ENCODE measurements at regions not wholly inside any gene's neighbourhood (a gene's known extent, or its start where the extent isn't known, plus 50 kb on each side); places are given as distances from the start of the nearest gene placed in this dataset.
"Not testable (repeated sequence)": the region's sequence is repeated elsewhere in the genome, so short reads cannot be mapped to it uniquely, and the experiment has no call there.

DNA sequence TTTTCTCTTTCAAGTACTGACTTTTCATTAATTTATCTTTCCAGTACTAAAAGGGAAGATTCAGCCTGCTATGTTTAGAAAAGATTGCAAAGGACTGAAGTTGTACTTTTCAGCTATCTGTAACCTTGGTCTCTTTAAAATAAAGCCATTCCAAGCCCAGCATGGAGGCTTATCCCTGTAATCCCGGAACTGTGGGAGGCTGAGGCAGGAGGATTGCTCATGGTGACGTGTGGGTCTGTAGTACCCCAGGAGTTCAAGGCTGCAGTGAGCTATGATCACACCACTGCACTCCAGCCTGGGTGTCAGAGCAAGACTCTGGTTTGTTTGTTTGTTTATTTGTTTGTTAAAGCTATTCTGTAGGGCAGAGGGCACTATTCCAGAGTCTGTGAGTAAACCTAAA lies 50.6 kb upstream of the TMEM170B start:
- no peak for DNase-seq

DNA sequence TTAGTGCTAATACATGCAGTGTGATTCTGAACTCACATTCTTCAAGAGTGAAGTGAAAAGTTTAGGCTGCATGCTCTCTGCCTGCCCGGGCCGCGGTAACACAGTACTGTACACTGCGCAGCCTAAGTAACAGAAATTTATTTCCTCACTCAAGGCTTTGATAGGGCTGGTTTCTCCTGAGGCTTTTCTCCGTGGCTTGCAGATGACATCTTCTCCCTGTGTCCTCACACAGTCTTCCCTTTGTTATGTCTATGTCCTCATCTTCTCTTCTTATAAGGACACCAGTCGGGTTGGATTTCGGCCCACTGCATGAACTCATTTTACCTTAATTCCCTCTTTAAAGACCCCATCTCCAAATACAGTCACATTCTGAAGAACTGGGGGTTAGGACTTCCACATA lies 51.1 kb upstream of the TMEM170B start:
- DNase-seq, result no peak

DNA sequence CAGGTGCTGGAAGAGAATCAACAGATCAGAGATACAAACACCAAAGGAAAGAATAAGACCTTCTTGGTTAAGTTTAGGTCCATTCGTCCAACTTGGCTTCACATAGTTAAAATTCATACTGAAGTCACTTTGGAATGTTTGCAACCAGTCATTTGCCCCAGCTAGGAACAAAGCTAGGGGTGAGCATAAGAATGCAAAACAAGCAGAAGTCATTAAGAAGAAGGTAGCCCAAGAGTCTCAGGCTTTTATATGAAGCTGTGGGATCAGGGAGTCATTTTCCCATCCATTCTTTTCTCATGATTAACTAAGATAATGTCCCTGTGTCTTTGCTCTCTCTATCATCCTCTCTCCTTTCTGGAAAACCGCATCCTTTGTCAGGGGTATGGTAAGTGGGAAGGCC lies 51.5 kb upstream of the TMEM170B start:
- no peak for DNase-seq

DNA sequence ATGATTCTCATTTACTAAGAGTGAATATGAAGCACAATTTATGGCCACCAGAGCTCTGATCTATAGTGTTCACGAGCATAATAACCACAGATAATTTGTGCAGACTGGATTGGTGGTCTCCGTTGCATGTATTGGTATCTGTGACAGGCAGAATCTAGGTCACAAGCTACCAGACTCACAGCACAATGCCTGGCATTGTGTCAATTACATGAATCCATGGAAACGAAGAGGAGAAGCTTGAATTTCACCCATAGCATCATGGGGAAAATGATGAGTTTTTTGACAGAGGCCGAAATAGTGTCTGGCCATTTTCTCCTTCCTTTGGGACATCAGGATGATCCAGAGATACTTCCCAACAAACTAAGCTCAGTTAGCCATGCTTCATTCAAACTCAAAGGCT lies 52.3 kb upstream of the TMEM170B start:
- DNase-seq, result no peak

DNA sequence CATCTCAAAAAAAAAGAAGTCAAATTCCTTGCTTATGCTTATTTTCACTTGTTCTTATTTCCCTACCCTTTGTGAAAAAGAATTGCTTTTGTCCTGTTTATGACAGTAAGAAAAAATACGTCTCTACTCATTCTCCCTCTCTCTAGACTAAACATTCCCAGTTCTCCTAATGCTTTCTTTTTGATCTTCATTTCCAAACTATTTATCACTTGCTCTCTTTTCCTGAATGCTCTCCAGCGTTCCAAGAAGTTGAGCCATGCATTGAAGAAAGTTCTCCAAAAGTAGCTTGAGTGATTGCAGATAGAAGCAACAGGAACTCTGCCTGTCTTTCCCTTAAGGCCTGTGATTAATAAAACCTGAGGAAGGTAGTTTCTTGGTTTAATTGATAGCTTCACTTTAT lies 53.1 kb upstream of the TMEM170B start:
- DNase-seq, result no peak

DNA sequence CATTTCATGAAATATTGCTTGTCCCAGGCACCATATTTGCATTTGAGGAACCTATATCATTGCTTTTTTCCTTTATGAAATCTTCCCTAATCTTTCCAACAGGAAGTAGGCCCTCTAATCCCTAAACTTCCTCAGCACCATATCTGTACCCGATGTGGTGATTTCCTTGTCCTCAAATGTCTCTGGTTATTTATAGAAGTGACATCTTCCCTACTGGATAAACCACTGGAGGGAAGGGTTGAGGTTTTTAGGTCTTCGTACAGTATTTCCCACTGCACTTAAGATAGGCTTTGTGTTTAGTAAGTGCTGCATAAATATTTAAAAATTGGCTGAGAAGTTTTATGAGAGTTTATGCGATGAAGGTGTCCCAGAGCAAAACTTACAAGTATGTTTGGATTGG lies 54.9 kb upstream of the TMEM170B start:
- DNase-seq, result no peak

DNA sequence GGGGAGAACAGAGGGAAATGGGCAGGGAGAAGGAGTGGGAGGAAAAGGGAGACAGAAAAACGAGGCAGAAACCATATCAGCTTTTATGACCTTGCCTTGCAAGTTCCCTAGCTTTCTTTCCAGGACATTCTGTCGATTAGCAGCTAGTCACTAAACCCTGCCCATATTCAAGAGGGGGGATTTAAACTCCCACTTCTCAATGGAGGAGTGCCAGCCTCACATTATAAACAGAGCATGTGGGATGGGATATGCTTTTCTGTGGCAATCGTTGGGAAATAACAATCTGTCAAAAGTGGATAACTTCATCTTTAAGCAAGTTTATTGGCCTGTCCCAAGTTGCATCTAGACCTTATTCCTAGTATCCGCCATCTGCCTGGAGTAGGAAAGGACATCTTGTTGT lies 57.0 kb upstream of the TMEM170B start:
- DNase-seq, result no peak

DNA sequence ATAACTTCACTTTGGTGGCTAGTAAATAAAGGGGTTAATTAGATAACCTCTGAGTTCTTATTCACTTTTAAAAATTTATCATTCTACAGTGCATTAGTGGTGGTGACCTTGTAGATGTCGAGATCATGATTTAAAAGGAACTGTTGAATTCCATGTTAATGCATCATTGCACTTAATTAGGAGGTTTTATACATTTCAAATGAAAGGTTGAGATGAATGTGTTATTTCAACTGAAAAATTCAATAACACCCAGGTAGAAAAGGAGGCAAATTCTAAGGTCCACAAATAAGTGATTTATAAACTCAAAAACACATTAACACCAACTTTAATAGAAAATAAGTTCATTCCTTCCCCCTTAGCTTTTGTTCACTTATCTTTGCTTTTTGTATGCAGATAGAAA lies 58.3 kb upstream of the TMEM170B start:
- DNase-seq, result no peak

DNA sequence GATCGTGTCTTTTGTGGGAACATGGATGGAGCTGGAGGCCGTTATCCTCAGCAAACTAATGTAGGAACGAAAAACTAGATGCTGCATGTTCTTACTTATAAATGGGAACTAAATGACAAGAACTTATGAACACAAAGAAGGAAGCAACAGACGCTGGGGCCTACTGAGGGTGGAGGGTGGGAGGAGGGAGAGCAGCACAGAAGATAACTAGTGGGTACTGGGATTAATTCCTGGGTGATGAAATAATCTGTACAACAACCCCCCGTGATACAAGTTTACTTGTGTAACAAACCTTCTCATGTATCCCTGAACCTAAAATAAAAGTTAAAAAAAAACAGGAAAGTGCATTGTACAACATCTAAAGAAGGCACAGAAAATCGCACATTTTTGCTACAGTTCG lies 59.0 kb upstream of the TMEM170B start:
- DNase-seq, result no peak

DNA sequence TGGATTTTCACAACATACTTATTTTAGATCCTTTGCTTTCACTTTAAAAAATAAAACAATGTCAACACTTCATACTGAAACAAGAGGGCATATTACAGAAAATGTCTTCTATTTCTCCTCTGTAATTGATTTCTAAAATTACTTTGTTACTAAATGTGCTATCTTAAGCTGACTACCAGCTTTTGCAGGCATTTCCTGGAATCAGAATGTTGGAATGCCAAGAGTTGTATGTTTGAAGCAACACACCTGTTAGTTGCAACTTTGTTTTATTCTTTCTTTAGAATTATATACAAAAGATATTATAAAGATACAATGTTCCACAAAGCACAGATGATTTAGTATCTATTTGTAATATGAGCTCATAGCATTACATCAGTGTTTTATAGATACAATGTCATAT lies 62.5 kb upstream of the TMEM170B start:
- DNase-seq, result no peak

DNA sequence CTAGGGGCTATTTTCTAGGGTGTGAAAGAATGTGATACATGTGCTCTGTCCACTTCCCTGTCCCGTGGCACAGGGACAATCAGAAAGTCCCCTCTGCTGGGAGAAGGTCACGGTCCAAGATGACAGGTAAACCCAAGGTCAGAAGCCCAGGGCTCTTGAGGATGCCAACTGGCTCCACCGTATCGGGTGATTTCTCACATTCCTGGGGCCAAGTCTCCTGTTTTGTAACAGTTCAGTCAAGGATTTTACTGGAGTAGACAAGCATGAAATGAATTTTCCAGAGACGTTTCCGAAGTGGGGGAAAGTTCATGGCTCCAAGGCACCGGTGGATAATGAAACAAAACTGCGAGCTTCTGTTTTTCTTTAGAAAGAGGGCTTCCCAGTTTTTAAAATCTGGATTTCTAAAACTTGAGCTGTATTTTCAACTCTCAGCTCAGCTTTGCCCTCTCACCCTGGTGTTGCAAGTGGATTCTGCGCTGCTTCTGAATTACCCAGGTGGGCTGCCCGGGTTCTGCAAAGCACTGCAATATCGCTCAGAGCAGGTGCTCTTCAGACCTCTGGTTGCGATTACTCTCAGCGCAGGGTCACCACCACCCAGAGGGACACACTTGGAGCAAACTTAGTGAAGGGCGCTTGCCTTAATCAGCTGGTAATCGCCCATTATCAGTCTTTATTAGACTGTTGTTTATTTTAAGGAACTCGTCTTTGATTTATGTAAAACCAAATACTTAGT lies 64.4 kb upstream of the TMEM170B start:
- DNase-seq, result no peak

DNA sequence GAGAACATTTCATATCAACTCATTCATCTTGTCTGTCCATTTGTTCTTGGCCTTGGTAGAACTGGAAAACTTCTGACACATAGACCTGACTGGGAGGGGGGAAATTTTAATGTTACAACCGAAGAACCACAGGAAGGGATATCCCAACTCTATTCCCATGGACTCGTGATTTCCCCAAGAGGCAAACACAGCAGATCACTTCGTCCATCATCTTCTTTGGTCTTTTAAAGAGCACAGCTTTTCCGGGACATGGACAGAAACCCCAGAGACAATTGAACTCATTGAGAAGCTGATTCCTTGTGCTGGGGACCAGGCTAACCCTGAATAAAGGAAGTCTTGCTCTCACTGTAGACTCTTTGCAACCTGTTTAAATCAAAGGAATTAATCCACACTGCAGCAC lies 66.3 kb upstream of the TMEM170B start:
- DNase-seq, result no peak

DNA sequence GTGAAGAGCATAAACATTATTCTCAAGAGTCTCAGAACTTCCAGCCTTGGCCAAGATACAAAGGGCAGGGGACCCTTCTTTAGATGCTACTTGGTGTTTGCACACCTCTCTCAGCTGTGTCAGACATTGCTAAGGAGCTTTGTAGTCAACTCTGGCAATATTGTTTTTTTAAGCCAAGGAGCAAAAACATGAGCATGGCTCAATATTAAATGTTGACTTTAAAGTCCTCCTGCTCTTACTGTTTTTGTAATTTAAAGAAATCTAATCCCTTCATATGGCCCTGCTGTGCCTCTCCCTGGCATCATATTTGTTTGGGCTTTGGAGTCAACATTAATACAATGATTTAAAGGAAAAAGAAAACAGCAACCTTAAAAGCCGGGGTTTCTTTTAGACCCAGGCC lies 67.9 kb upstream of the TMEM170B start:
- DNase-seq, result no peak

DNA sequence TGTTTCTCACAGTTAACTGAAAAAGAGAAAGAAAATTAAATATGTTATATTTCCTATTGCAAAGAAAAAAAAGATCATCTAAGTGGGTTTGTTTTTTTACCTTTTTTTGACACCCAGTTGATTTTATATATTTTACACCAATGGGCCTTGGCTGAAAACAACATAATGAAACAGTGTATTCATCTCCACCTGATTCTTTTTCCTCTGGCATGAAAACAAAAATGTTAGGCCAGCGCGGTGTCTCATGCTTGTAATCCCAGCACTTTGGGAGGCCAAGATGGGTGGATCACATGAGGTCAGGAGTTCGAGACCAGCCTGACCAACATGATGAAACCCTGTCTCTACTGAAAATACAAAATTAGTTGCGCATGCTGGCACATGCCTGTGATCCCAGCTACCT lies 69.3 kb upstream of the TMEM170B start:
- not testable (repeated sequence) for DNase-seq

DNA sequence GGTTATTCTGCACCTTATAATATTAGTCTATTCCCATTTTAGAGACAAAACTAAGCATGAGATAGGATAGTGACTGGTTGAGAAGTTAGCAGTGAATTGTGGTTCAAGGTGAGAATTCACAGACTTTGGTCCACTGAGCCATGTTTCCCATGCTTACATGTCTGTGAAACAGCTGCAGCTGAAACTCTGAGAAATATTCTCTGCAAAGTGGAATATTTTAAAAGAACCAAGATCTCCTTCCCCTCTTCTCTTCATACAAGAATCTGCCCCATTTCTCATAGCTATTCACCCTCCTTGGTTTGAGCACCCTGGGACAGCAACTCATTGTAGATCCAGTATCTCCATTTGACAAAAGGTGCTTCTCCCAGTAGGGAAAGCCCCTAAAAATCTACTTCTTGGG lies 70.2 kb upstream of the TMEM170B start:
- DNase-seq, result no peak

DNA sequence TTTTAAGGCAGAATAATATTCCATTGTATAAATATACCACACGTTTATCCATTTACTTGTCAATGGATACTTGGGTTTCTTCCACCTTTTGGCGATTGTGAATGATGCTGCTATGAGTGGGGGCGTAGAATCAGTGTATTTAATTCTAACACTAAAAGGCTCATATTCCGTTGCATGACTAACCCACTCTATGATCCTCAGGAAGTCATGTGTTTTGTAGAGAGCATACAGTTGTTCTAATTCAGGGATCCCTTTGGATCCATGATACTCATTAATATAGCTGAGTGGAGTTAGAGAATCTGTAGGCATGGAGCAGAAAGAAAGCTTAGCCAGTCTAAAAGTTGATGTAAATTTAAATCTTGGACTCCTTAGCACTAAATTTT lies 74.2 kb upstream of the TMEM170B start:
- no peak for DNase-seq

DNA sequence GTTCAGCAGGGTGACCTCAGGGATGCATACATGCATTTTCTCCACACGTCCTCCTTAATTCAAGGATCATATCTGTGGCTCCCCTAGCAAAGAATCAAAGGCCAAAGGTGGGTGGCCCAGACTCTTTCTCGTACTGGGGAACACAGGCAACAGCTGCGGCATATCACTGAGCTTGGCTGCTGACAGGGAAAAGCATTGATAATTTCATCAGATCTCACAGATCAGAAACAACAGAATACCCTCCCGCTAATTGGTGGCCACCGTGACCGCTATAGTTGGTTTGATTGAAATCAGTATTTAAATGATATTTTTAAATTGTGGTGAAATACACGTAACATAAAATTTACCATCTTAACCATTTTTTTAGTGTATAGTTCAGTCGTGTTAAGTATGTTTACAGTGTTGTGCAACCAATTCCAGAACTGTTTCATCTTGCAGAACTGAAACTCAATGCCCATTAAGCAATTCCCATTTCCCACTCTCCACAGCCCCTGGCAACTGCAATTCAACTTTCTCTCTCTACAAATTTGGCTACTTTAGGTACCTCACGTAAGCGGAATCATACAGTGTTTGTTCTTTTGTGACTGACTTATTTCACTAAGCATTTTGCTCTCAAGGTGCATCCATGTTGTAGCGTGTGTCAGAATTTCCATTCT lies 74.7 kb upstream of the TMEM170B start:
- DNase-seq, result no peak

DNA sequence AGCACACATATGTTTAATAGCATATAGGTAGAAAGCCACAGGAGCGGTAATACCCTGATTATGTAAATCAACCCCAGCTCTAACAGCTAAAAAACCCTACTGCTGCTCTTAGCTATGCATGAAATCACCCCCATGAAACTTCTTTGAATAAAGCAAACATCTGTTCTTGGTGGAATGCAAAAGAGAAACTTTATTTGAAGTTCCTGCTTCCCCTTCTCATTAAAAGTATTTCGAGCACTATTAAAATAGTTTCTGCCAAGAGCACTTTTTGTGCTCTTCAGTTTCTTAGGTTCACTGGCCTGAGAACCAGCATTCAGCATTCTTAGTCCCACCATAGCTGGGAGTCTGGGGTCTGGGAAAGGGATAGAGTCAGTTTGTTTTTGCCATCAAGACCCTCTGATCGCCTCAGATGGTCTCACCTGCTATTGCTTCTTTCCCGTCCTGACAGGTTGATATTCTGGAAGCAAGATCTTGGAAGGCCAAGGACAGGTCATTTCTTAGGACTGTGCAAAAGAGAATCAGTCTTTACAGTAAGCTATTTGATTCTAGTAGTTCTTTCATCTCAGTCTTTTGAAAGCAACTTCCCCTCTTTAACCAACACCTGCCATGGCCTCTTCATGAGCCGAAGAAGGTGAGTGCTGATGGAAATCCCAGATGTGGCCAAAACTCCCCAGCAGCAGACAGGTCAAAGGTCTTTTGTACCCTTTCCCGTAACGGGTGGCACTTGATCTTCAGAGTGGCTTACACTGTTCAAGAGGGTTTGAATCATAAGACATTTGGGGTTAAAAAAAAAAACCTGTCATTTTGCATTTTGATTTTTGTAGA lies 76.5 kb upstream of the TMEM170B start:
- no peak for DNase-seq

DNA sequence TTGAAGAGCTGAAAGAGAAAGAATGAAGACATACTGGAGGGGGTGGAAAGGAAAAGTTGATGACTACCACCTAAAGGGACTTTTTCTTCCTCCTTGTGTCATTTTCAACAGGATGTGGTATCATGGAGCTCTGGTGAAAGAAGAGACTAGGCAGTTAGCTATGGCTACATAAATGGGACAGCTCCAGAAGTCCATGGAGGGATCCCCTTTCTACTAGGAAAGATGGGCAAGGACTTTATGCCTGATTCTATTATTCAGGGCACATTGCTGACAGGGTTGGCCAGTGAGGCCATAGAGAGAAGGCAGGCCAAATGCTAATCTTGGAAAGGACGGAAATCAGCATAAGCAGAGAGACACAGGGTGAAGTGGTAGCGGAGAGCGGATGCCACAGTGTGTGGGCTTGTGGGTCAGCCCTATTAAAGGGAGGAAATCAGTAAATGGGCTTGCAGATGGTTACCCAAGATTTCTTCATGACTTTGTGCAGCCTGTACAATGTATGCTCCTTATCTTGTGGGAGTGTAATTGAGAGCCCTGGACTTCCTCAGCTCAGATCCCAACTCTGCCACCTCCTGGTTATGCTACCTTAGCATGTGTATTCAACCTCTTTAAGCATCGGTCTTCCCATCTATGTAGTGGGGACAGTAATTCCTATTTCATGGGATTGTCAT lies 77.4 kb upstream of the TMEM170B start:
- DNase-seq, result peak in 1 of 2 donors; percentile 2

DNA sequence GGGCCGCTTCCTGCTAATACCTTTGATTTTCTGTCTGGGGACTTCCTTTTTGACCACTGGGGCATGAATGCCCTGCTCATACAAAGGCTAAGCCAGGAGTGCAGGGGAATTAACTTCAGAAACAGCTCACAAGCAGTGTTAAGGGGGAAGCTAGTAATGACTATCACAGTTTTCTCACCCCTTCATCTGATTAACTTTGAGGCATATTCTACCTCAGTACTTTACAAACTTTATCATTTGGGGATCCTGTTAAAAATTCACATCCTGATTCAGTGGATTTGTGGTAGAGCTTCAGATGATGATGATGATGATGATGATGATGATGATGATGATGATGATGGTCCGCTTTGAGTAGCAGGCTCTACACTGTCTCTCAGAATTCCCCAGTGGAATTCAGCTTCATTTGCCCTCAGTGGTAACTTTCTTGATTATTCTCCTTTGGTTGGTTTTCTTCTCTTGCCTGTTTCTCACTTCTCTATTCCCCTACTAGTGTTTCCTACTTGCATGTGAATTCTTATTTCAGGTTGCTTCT lies 78.4 kb upstream of the TMEM170B start:
- no peak for DNase-seq

DNA sequence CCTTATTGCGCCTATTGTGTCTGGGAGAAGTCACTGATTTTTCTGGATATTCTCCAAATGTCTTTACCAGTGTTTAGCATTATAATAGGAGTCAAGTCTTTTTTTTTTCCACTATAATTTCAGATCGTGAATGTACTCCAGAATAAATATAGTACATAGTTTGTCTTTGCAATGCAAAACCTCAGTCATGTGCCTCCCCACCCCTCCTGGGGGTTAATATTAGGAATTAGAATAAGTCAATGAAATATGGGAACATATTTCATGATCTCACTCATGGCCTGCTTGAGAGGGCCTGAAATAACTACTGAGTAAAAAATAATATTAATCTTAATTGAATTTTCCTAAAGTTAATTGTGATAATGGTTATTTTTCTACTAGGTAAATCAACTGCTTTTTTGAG lies 79.0 kb upstream of the TMEM170B start:
- DNase-seq, result no peak

DNA sequence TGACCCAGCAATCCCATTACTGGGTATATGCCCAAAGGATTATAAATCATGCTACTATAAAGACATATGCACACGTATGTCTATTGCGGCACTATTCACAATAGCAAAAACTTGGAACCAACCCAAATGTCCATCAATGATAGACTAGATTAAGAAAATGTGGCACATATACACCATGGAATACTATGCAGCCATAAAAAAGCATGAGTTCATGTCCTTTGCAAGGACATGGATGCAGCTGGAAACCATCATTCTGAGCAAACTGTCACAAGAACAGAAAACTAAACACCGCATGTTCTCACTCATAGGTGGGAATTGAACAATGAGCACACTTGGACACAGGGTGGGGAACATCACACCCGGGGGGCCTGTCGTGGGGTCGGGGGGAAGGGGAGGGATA lies 80.1 kb upstream of the TMEM170B start:
- not testable (repeated sequence) for DNase-seq

DNA sequence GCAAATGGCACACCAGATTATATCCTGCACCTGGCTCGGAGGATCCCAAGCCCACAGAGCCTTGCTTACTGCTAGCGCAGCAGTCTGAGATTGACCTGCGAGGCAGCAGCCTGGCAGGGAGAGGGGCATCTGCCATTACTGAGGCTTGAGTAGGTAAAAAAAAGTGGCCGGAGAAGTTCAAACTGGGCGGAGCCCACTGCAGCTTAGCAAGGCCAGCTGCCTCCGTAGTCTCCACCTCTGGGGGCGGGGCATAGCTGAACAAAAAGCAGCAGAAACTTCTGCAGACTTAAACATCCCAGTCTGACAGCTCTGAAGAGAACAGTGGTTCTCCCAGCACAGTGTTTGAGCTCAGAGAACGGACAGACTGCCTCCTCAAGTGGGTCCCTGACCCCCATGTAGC lies 85.4 kb upstream of the TMEM170B start:
- not testable (repeated sequence) for DNase-seq

All from activated CD4-positive, alpha-beta T cell treated with anti-CD3 and anti-CD28 coated beads for 4 hours (primary cell).